HCEC 1CT (cell line): ENCODE measurements at regions not wholly inside any gene's neighbourhood (a gene's known extent, or its start where the extent isn't known, plus 50 kb on each side); places are given as distances from the start of the nearest gene placed in this dataset.

ENCODE experiments used
- DNase-seq: peaks from one replicate; pipeline ENCODE4 v3.0.0-alpha.2; 2017

GRCh38 chr13:69567514-69567913 lies 540.1 kb upstream of the ATXN8OS start:
- DNase-seq: no peak

- no peak for DNase-seq
Measured at GRCh38 chr13:69566104-69566716, 541.4 kb upstream of the ATXN8OS start.

GRCh38 chr13:69565334-69565733 lies 542.3 kb upstream of the ATXN8OS start:
- DNase-seq: peak; percentile 5

GRCh38 chr13:69556540-69557196 lies 551.0 kb upstream of the ATXN8OS start:
- DNase-seq: no peak

GRCh38 chr13:69553976-69554375 lies 553.6 kb upstream of the ATXN8OS start:
- DNase-seq: no peak

GRCh38 chr13:69551193-69551592 lies 556.4 kb upstream of the ATXN8OS start:
- DNase-seq: no peak

- no peak for DNase-seq
Measured at GRCh38 chr13:69547780-69548179, 559.8 kb upstream of the ATXN8OS start.

GRCh38 chr13:69545551-69545950 lies 562.1 kb upstream of the ATXN8OS start:
- DNase-seq: no peak

GRCh38 chr13:69524459-69525150 lies 583.0 kb upstream of the ATXN8OS start:
- DNase-seq: no peak

- DNase-seq: no peak
Measured at GRCh38 chr13:69496981-69497380, 610.6 kb upstream of the ATXN8OS start.

GRCh38 chr13:69495096-69495495 lies 612.5 kb upstream of the ATXN8OS start:
- no peak for DNase-seq

- DNase-seq: no peak
Measured at GRCh38 chr13:69487576-69487975, 620.0 kb upstream of the ATXN8OS start.

GRCh38 chr13:69485991-69486592 lies 621.5 kb upstream of the ATXN8OS start:
- no peak for DNase-seq

- DNase-seq: no peak
Measured at GRCh38 chr13:69477451-69477850, 630.2 kb upstream of the ATXN8OS start.

GRCh38 chr13:69474011-69474685 lies 633.5 kb upstream of the ATXN8OS start:
- no peak for DNase-seq

- no peak for DNase-seq
Measured at GRCh38 chr13:69468624-69469023, 639.0 kb upstream of the ATXN8OS start.

- no peak for DNase-seq
Measured at GRCh38 chr13:69461397-69461796, 646.2 kb upstream of the ATXN8OS start.

GRCh38 chr13:69459346-69459745 lies 648.3 kb upstream of the ATXN8OS start:
- DNase-seq: no peak

GRCh38 chr13:69458013-69458412 lies 649.6 kb upstream of the ATXN8OS start:
- DNase-seq: no peak

- no peak for DNase-seq
Measured at GRCh38 chr13:69450245-69450644, 657.4 kb upstream of the ATXN8OS start.

- no peak for DNase-seq
Measured at GRCh38 chr13:69425235-69425634, 682.4 kb upstream of the ATXN8OS start.

- DNase-seq: no peak
Measured at GRCh38 chr13:69423844-69424243, 683.8 kb upstream of the ATXN8OS start.

GRCh38 chr13:69418319-69418718 lies 689.3 kb upstream of the ATXN8OS start:
- DNase-seq: no peak
